Adrenal gland (tissue), 9 donors: ENCODE measurements at regions not wholly inside any gene's neighbourhood (a gene's known extent, or its start where the extent isn't known, plus 50 kb on each side); places are given as distances from the start of the nearest gene placed in this dataset.

Experiments used
- DNase-seq, 7 donors: peaks; one replicate each; pipeline ENCODE4 v3.0.0-alpha.2; 2019 to 2020
- H3K27ac ChIP-seq, 5 donors: fragments of 200-600 bp; sonication (generic) in 4 of 5; 1 replicate in 3 of 5; 2 replicates in 2 of 5; pipeline versions ENCODE4 v1.5.1 to v1.8.0; 2016 to 2020; ENCODE audit warnings: mild to moderate bottlenecking in 1 of 5
- H3K27me3 ChIP-seq: fragments of 200-600 bp; 2 replicates; pipeline ENCODE4 v1.8.0; 2021
- H3K36me3 ChIP-seq, 2 donors: fragments of 200-600 bp; replicated peaks in 1 of 2; 1 replicate in 1 of 2; 2 replicates in 1 of 2; pipeline versions ENCODE4 v1.5.1 to v1.8.0; 2018 to 2022
- H3K4me1 ChIP-seq, 2 donors: fragments of 200-600 bp; replicated peaks in 1 of 2; 1 replicate in 1 of 2; 2 replicates in 1 of 2; pipeline versions ENCODE4 v1.5.1 to v1.8.0; 2018 to 2021
- H3K4me3 ChIP-seq, 4 donors: fragments of 200-600 bp; sonication (generic) in 3 of 4; one replicate each; pipeline ENCODE4 v1.5.1; 2016 to 2018
- H3K9me3 ChIP-seq, 3 donors: fragments of 200-600 bp; sonication (generic) in 1 of 3; replicated peaks in 1 of 3; 1 replicate in 2 of 3; 2 replicates in 1 of 3; pipeline versions ENCODE4 v1.5.1 to v1.8.0; 2016 to 2021
- CTCF ChIP-seq, 6 experiments: fragments of 450-650 bp in 4 of 6; fragments of 200-600 bp in 2 of 6; sonication (generic) in 1 of 6; IDR thresholded peaks; 1 replicate in 5 of 6; 2 replicates in 1 of 6; pipeline versions ENCODE4 v1.5.1 to v1.8.0; 2016 to 2021; ENCODE audit warnings: antibody characterized with exemption in 6 of 6, mild to moderate bottlenecking in 2 of 6, moderate library complexity in 1 of 6
- POLR2A ChIP-seq, 2 donors: fragments of 450-650 bp; IDR thresholded peaks; one replicate each; pipeline ENCODE4 v1.6.1; 2017; ENCODE audit warnings: antibody characterized with exemption in 2 of 2, mild to moderate bottlenecking in 2 of 2, moderate library complexity in 1 of 2
- WGBS, 4 donors: extraction: QIAGEN DNeasy Blood & Tissue Kit in 2 of 4; methylation state at CpG; one replicate each; pipeline versions ENCODE4 v1.1.5 to v1.1.7; 2013 to 2017; 5-methylcytosine and 5-hydroxymethylcytosine counted together
- intact Hi-C, 2 donors: fragments of 100-400 bp; cut with DNase I; formaldehyde crosslinking; loops; one replicate each; pipeline versions ENCODE4 v1.14.1 to v1.15.0; 2022 to 2023
- donor health status: healthy with polysubstance abuse.
- donor health status: Bipolar disorder and iron deficiency.
- donor health status: DM: yes; HTN: yes; CAD: no.
- donor health status: DM: no; HTN: no; CAD: no.
- donor health status: DM: no; HTN: no; CAD: no.

- H3K27ac ChIP-seq = no peak overlapping the region
- whole genome bisulfite sequencing, 4 donors = 85 to 88% (median 85%) methylated on average over 8 of the region's 8 CpGs
- H3K9me3 ChIP-seq = no peaks in the 10 kb centered on the region
- intact Hi-C loops = no loop called here
- no peak overlapping the region for H3K4me3 ChIP-seq
- TF ChIP-seq POLR2A (IDR thresholded peaks at IDR 0.05) (no peak), CTCF (IDR thresholded peaks at IDR 0.05) (no peak)
- H3K4me1 ChIP-seq = no peaks in the 10 kb centered on the region
- no peaks in the 10 kb centered on the region for H3K27me3 ChIP-seq
- DNase-seq = no peak
- H3K36me3 ChIP-seq = no peaks in the 10 kb centered on the region
These were observed 74.1 kb downstream of the SLC35B3 start for GRCh38 chr6:8361259-8361658.

- H3K27ac ChIP-seq = no peak overlapping the region
- no peaks in the 10 kb centered on the region for H3K9me3 ChIP-seq
- H3K27me3 ChIP-seq = no peaks in the 10 kb centered on the region
- H3K4me1 ChIP-seq = no peaks in the 10 kb centered on the region
- H3K4me3 ChIP-seq = no peak overlapping the region
- no peak for DNase-seq
- TF ChIP-seq CTCF (IDR thresholded peaks at IDR 0.05) (no peak), POLR2A (IDR thresholded peaks at IDR 0.05) (no peak)
- WGBS, 4 donors = 68 to 85% (median 75%) methylated on average over 4 of the region's 4 CpGs
- no peaks in the 10 kb centered on the region for H3K36me3 ChIP-seq
- intact Hi-C loops = no loop called here
These were observed 82.4 kb downstream of the SLC35B3 start for GRCh38 chr6:8352966-8353340.

- intact Hi-C loops = no loop called here
- Histone ChIP-seq H3K4me1 (no peaks in the 10 kb centered on the region), H3K36me3 (no peaks in the 10 kb centered on the region), H3K27me3 (no peaks in the 10 kb centered on the region), H3K9me3 (no peaks in the 10 kb centered on the region), H3K27ac (no peak overlapping the region), H3K4me3 (no peak overlapping the region)
- TF ChIP-seq POLR2A (IDR thresholded peaks at IDR 0.05) (no peak), CTCF (IDR thresholded peaks at IDR 0.05) (no peak)
- WGBS, 4 donors = 85 to 100% (median 96%) methylated on average over 1 of the region's 1 CpG
- no peak for DNase-seq
These were observed 82.9 kb downstream of the SLC35B3 start for GRCh38 chr6:8352335-8352965.

- intact Hi-C loops = no loop called here
- 59 to 64% (median 62%) methylated on average over 3 of the region's 3 CpGs for WGBS, 4 donors
- TF ChIP-seq CTCF (IDR thresholded peaks at IDR 0.05) (no peak), POLR2A (IDR thresholded peaks at IDR 0.05) (no peak)
These were observed 91.7 kb downstream of the SLC35B3 start for GRCh38 chr6:8343600-8343999.

More at GRCh38 chr6:8343600-8343999, 91.7 kb downstream of the SLC35B3 start:
- Histone ChIP-seq H3K27ac (no peak overlapping the region), H3K4me3 (no peak overlapping the region), H3K9me3 (no peaks in the 10 kb centered on the region), H3K27me3 (no peaks in the 10 kb centered on the region), H3K4me1 (no peaks in the 10 kb centered on the region), H3K36me3 (no peaks in the 10 kb centered on the region)
- no peak for DNase-seq
